ENCODE measurements at regions not wholly inside any gene's neighbourhood (a gene's known extent, or its start where the extent isn't known, plus 50 kb on each side); places are given as distances from the start of the nearest gene placed in this dataset.

DNA sequence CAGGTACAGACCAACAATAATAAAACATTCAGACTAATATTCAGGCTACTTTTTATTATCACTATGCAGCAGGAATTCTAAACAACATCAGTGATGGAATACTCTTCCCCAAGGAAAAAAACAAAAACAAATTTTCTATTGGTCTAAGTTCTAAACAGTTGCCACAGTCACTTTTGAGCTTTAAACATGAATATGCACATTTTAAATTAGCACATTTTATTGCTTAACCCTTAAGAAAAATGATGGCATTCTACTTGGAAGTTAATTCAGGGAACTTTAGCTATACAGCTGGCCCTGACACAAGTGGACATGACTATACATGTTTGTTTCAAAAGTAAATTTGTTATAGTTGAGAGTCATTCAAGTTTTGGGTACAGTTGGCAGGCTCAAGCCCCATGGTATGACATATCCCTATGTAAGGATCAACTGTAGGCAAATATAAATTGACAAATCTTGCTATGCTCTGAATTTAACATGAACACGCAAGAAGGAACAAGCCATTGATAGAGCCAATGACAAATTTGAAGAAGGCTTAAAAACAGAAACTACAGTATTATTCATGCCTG is 224.3 kb upstream of the AMIGO2 start:
- CTCF ChIA-PET = no interaction called here
- no peak for TF ChIP-seq ETV6 (CRISPR knock-in tag; IDR thresholded peaks at IDR 0.05)
- no peak for TF ChIP-seq ZNF423 (CRISPR knock-in tag; IDR thresholded peaks at IDR 0.05)
- no peak for TF ChIP-seq ATF1 (CRISPR knock-in tag; IDR thresholded peaks at IDR 0.05)
- TF ChIP-seq, protein P1, sequence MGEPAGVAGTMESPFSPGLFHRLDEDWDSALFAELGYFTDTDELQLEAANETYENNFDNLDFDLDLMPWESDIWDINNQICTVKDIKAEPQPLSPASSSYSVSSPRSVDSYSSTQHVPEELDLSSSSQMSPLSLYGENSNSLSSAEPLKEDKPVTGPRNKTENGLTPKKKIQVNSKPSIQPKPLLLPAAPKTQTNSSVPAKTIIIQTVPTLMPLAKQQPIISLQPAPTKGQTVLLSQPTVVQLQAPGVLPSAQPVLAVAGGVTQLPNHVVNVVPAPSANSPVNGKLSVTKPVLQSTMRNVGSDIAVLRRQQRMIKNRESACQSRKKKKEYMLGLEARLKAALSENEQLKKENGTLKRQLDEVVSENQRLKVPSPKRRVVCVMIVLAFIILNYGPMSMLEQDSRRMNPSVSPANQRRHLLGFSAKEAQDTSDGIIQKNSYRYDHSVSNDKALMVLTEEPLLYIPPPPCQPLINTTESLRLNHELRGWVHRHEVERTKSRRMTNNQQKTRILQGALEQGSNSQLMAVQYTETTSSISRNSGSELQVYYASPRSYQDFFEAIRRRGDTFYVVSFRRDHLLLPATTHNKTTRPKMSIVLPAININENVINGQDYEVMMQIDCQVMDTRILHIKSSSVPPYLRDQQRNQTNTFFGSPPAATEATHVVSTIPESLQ (CRISPR knock-in tag; IDR thresholded peaks at IDR 0.05) = no peak
- TF ChIP-seq RORB (CRISPR knock-in tag; IDR thresholded peaks at IDR 0.05) = no peak
- TF ChIP-seq NR3C1 (CRISPR knock-in tag; conservative IDR thresholded peaks at IDR 0.05; ENCODE audit: low read depth) = no peak
- TF ChIP-seq, protein P2, sequence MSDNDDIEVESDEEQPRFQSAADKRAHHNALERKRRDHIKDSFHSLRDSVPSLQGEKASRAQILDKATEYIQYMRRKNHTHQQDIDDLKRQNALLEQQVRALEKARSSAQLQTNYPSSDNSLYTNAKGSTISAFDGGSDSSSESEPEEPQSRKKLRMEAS (CRISPR knock-in tag; IDR thresholded peaks at IDR 0.05) = no peak
- TF ChIP-seq ZNF396 (CRISPR knock-in tag; IDR thresholded peaks at IDR 0.05; ENCODE audit: borderline replicate concordance) = no peak
- Mint-ChIP-seq H3K36me3 (no peaks in the 10 kb centered on the region), H3K4me1 (peaks cover 17% of the 10 kb centered on the region), H3K4me3 (no peak overlapping the region), H3K27me3 (ENCODE audit: low read depth) (peaks cover 3% of the 10 kb centered on the region), H3K27ac (no peak overlapping the region), H3K9me3 (peaks cover 8% of the 10 kb centered on the region; the same call in 1 of the 2 replicates)
- ATAC-seq (no peak), DNase-seq (ENCODE audit: low spot score) (no peak)
- POLR2A ChIA-PET = no interaction called here

GRCh38 chr12:47303207-47303606 is 223.4 kb upstream of the AMIGO2 start:
- Mint-ChIP-seq H3K27ac (no peak overlapping the region), H3K9me3 (peaks cover 8% of the 10 kb centered on the region; the same call in 1 of the 2 replicates), H3K27me3 (ENCODE audit: low read depth) (peaks cover 3% of the 10 kb centered on the region), H3K36me3 (no peaks in the 10 kb centered on the region), H3K4me1 (peaks cover 17% of the 10 kb centered on the region), H3K4me3 (no peak overlapping the region)
- TF ChIP-seq, protein P3, sequence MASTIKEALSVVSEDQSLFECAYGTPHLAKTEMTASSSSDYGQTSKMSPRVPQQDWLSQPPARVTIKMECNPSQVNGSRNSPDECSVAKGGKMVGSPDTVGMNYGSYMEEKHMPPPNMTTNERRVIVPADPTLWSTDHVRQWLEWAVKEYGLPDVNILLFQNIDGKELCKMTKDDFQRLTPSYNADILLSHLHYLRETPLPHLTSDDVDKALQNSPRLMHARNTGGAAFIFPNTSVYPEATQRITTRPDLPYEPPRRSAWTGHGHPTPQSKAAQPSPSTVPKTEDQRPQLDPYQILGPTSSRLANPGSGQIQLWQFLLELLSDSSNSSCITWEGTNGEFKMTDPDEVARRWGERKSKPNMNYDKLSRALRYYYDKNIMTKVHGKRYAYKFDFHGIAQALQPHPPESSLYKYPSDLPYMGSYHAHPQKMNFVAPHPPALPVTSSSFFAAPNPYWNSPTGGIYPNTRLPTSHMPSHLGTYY (CRISPR knock-in tag; IDR thresholded peaks at IDR 0.05) = no peak
- no peak for TF ChIP-seq ZNF138 (CRISPR knock-in tag; conservative IDR thresholded peaks at IDR 0.05)
- TF ChIP-seq SOX15 (CRISPR knock-in tag; IDR thresholded peaks at IDR 0.05) = no peak
- TF ChIP-seq, protein P4, sequence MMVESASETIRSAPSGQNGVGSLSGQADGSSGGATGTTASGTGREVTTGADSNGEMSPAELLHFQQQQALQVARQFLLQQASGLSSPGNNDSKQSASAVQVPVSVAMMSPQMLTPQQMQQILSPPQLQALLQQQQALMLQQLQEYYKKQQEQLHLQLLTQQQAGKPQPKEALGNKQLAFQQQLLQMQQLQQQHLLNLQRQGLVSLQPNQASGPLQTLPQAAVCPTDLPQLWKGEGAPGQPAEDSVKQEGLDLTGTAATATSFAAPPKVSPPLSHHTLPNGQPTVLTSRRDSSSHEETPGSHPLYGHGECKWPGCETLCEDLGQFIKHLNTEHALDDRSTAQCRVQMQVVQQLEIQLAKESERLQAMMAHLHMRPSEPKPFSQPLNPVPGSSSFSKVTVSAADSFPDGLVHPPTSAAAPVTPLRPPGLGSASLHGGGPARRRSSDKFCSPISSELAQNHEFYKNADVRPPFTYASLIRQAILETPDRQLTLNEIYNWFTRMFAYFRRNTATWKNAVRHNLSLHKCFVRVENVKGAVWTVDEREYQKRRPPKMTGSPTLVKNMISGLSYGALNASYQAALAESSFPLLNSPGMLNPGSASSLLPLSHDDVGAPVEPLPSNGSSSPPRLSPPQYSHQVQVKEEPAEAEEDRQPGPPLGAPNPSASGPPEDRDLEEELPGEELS (CRISPR knock-in tag; IDR thresholded peaks at IDR 0.05) = no peak
- CTCF ChIA-PET = no interaction called here
- ATAC-seq (no peak), DNase-seq (ENCODE audit: low spot score) (no peak)
- POLR2A ChIA-PET = no interaction called here

DNA sequence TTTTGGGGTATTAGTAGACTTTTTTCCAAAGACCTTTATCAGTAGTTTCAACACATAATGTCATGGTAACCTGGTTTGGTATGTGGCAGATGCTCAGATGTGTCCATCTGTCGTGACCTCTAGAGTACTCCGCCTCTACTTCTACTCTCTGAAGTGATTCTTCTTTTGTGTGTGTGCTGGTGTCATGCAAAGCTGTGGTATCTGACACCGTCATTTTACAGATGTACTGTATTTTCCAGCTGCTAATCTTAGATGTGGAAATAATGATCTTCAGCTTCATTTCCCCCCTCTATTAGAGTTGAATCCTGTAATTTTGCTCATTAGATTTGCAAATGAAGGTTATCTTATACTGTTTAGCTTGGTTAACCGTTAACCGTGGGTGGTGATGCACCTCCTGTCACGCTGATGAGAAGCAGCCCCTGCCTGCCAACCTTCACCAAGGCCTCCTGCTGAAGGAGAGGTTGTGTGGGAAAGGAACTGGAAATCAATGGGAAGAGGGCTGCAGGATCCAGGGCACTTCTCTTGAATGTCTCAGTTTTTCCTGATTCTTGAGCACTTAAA is 222.4 kb upstream of the AMIGO2 start:
- Mint-ChIP-seq H3K4me1 (peaks cover 15% of the 10 kb centered on the region), H3K27ac (no peak overlapping the region), H3K9me3 (peaks cover 8% of the 10 kb centered on the region; the same call in 1 of the 2 replicates), H3K27me3 (ENCODE audit: low read depth) (peaks cover 3% of the 10 kb centered on the region), H3K4me3 (no peak overlapping the region), H3K36me3 (no peaks in the 10 kb centered on the region)
- CTCF ChIA-PET = interaction anchor here (1.1 kb wide), 1 partner anchor 231 kb away, joined by 3 read pairs; no protein-coding TSS in a partner anchor
- no peak for ATAC-seq
- TF ChIP-seq CREM (CRISPR knock-in tag; IDR thresholded peaks at IDR 0.05) (no peak), ZNF219 (CRISPR knock-in tag; IDR thresholded peaks at IDR 0.05; ENCODE audit: borderline replicate concordance) (no peak), ZNF671 (CRISPR knock-in tag; IDR thresholded peaks at IDR 0.05) (no peak), RELA (CRISPR knock-in tag; IDR thresholded peaks at IDR 0.05; ENCODE audit: borderline replicate concordance) (no peak), HMGA2 (CRISPR knock-in tag; IDR thresholded peaks at IDR 0.05) (no peak)
- POLR2A ChIA-PET = no interaction called here
- DNase-seq (ENCODE audit: low spot score) = no peak

Data from WTC11 (cell line).